HFFc6 (cell line): ENCODE measurements at regions not wholly inside any gene's neighbourhood (a gene's known extent, or its start where the extent isn't known, plus 50 kb on each side); places are given as distances from the start of the nearest gene placed in this dataset.

ENCODE experiments used
- DNase-seq: peaks from one replicate; pipeline ENCODE4 v3.0.0-alpha.2; 2018
- H3K27ac Mint-ChIP-seq: 2 replicates; pipeline ENCODE4 v1.8.0; 2020; ENCODE audit warnings: mild to moderate bottlenecking, mixed read lengths
- H3K27me3 Mint-ChIP-seq: 2 replicates; pipeline ENCODE4 v1.8.0; 2021; ENCODE audit warnings: mild to moderate bottlenecking, moderate library complexity, mixed read lengths; ENCODE audit not compliant: insufficient read depth
- H3K36me3 Mint-ChIP-seq: 2 replicates; pipeline ENCODE4 v1.8.0; 2021; ENCODE audit warnings: low read depth, mixed read lengths
- H3K4me1 Mint-ChIP-seq: 2 replicates; pipeline ENCODE4 v1.8.0; 2020; ENCODE audit warnings: low read depth, mixed read lengths
- H3K4me3 Mint-ChIP-seq: 2 replicates; pipeline ENCODE4 v1.8.0; 2020; ENCODE audit warnings: mild to moderate bottlenecking, moderate library complexity, mixed read lengths
- H3K9me3 Mint-ChIP-seq: 2 replicates; pipeline ENCODE4 v1.8.0; 2020; ENCODE audit warnings: mild to moderate bottlenecking, mixed read lengths
- TF ChIP-seq, protein P1 (sequence below): fragments of 200-600 bp; sonication (generic); IDR thresholded peaks from 2 replicates; pipeline ENCODE4 v1.5.0; 2021; ENCODE audit warnings: antibody characterized with exemption, mild to moderate bottlenecking

DNA sequence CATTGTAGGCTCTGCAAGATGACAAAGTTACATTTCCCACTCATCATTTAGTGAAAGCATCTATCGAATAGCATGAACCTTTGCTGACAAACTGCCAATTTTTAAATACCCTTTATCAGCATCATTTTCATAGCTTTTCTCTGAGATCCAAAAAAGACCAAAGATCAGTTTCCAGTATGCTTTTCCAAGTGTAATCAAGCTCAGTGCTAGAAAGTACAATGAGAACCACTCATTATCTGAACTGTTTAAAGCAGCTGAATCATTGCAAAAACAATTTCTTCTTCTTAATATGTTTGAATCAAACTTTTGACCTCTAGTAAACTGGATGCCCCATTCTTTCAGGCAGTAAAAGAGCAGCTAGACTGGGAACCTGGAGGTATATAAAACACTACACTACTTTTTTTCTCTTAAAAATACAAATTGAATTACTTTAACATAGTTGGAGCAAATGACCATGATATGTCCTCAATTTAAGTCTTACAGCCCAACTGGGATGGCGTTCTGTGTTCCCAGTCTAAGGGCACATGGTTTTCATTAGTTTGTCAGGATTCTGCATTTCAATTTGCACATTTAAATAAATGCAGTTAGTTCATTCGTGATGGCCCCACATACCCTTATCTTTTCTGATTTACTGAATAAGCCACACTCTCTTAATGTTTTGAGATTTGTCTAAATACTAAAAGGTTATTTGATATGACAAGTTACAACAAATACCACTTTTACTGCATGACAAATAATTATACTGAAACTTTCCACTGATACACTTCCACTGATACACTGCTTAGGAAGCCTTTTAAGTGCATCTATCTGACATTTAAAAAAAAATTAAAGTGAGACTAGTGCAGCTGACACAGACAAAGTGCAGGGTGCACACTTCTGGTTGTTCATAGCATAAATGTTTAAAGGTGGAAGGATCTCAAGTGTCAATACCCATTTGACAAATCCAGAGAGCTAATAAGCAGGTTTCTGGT, 146.0 kb upstream of the FRMD4B start:
- H3K27me3 Mint-ChIP-seq = peaks cover 14% of the 10 kb centered on the region; the same call in 1 of the 2 replicates
- no peaks in the 10 kb centered on the region for H3K4me1 Mint-ChIP-seq
- H3K9me3 Mint-ChIP-seq = no peaks in the 10 kb centered on the region
- H3K27ac Mint-ChIP-seq = no peak overlapping the region
- DNase-seq = no peak
- H3K4me3 Mint-ChIP-seq = no peak overlapping the region
- TF ChIP-seq, protein P1, sequence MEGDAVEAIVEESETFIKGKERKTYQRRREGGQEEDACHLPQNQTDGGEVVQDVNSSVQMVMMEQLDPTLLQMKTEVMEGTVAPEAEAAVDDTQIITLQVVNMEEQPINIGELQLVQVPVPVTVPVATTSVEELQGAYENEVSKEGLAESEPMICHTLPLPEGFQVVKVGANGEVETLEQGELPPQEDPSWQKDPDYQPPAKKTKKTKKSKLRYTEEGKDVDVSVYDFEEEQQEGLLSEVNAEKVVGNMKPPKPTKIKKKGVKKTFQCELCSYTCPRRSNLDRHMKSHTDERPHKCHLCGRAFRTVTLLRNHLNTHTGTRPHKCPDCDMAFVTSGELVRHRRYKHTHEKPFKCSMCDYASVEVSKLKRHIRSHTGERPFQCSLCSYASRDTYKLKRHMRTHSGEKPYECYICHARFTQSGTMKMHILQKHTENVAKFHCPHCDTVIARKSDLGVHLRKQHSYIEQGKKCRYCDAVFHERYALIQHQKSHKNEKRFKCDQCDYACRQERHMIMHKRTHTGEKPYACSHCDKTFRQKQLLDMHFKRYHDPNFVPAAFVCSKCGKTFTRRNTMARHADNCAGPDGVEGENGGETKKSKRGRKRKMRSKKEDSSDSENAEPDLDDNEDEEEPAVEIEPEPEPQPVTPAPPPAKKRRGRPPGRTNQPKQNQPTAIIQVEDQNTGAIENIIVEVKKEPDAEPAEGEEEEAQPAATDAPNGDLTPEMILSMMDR = no peak
- H3K36me3 Mint-ChIP-seq = no peaks in the 10 kb centered on the region

DNA sequence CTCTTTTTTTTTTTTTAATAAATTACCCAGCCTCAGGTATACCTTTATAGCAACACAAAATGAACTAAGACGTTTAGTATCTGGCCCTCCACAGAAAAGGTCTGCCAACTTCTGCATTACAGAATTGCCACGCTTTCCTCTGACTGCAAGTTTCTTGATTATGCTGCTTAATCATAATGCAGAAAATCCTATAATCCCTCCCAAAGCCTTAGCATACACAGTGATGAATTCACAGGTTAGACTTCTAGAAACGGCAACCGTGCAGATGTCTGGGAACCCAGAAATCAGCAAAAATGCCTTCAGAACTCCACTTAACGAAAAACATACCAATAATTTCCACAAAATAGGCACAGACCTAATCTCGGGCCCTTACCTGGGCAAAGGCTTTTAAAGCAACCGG, 144.7 kb upstream of the FRMD4B start:
- H3K27me3 Mint-ChIP-seq = peaks cover 15% of the 10 kb centered on the region; the same call in 1 of the 2 replicates
- H3K36me3 Mint-ChIP-seq = no peaks in the 10 kb centered on the region
- no peaks in the 10 kb centered on the region for H3K9me3 Mint-ChIP-seq
- TF ChIP-seq, protein P1 = no peak
- no peak overlapping the region for H3K4me3 Mint-ChIP-seq
- no peaks in the 10 kb centered on the region for H3K4me1 Mint-ChIP-seq
- DNase-seq = no peak
- no peak overlapping the region for H3K27ac Mint-ChIP-seq

DNA sequence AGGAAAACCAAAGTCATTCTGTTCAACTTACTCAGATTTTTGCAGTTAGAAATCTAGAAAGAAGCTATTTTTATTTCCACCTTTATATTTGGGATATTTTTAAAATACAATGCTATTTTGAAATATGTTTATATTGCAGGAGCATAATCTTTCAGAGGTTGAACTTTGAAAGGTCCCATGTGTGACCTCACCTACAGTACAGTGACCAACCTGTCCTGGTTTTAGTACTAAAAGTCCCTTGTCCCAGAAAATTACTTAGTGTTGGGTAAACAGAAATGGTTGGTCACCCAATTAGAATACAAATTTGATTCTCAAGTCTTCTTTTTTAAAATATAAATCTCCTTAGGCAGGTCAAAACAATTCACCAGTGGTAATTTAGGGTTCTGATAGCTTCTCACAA, 141.6 kb upstream of the FRMD4B start:
- Mint-ChIP-seq H3K27me3 (peaks cover 12% of the 10 kb centered on the region; the same call in 1 of the 2 replicates), H3K27ac (no peak overlapping the region), H3K4me3 (no peak overlapping the region), H3K36me3 (no peaks in the 10 kb centered on the region), H3K9me3 (no peaks in the 10 kb centered on the region), H3K4me1 (no peaks in the 10 kb centered on the region)
- TF ChIP-seq, protein P1 = no peak
- no peak for DNase-seq

DNA sequence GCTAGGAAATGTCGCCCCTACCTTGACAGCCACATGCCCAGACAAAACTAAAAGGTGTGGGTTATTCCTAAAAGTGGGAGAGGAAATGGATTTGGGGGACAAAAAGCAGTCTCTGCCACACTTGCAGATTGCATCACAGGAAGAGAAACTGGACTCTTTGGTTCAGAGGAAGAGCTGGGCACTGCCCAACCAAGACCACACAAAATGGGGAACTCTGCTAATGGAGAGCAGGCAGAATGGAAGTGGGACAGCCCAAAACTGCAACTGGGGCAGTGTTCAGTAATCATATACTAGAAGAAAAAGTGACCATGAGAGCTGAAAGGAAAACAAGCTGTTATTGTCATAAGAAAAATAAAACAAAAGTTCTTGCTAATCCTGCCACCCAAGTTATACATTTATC, 138.9 kb upstream of the FRMD4B start:
- H3K4me1 Mint-ChIP-seq = no peaks in the 10 kb centered on the region
- H3K4me3 Mint-ChIP-seq = no peak overlapping the region
- TF ChIP-seq, protein P1 = no peak
- no peak overlapping the region for H3K27ac Mint-ChIP-seq
- no peaks in the 10 kb centered on the region for H3K9me3 Mint-ChIP-seq
- peaks cover 10% of the 10 kb centered on the region; the same call in 1 of the 2 replicates for H3K27me3 Mint-ChIP-seq
- no peak for DNase-seq
- no peaks in the 10 kb centered on the region for H3K36me3 Mint-ChIP-seq

DNA sequence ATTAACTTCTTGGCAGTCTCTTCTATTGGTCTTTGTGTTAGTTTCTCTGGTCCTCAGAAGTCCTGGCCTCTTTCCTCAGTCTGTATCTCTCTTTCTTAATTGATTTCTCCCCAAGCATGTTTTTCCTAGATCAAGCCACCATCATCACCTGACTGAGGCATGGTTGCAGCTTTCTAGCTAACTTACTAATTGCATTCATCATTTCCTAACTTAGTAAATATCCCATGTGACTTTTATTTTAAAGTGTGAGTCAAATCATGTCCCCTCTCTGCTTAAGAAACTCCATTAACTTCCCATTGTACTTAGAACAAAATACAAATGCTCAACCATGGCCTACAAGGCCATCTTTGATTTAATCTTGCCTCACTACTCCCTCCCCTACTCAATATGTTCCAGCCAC, 135.4 kb upstream of the FRMD4B start:
- no peaks in the 10 kb centered on the region for H3K4me1 Mint-ChIP-seq
- H3K36me3 Mint-ChIP-seq = no peaks in the 10 kb centered on the region
- TF ChIP-seq, protein P1 = no peak
- DNase-seq = no peak
- no peaks in the 10 kb centered on the region for H3K9me3 Mint-ChIP-seq
- H3K27ac Mint-ChIP-seq = no peak overlapping the region
- H3K27me3 Mint-ChIP-seq = peaks cover 5% of the 10 kb centered on the region; the same call in 1 of the 2 replicates
- H3K4me3 Mint-ChIP-seq = no peak overlapping the region
